B cell (primary cell): ENCODE measurements at regions not wholly inside any gene's neighbourhood (a gene's known extent, or its start where the extent isn't known, plus 50 kb on each side); places are given as distances from the start of the nearest gene placed in this dataset.

Source experiments
- ATAC-seq: fragments of 200-7000 bp; cut with Tn5 transposase; one replicate; pipeline ENCODE4 v1.10.0; 2021; ENCODE audit warnings: low read depth, mild to moderate bottlenecking, moderate number of reproducible peaks, moderate library complexity
- CTCF ChIA-PET: fragments of 350-600 bp; sonication (Branson Sonifier 250); formaldehyde crosslinking; loops from one replicate; lab custom pipeline; 2021; ENCODE audit warnings: antibody characterized with exemption, inconsistent platforms; lab: Charles Lee
- POLR2A ChIA-PET: fragments of 350-600 bp; sonication (Branson Sonifier 250); formaldehyde crosslinking; loops from one replicate; lab custom pipeline; 2021; ENCODE audit warnings: antibody characterized with exemption; lab: Charles Lee
- DNase-seq: peaks from one replicate; pipeline ENCODE4 v3.0.0; 2013
- H2AFZ ChIP-seq: 2 replicates; pipeline ENCODE4 v1.6.1; 2012; ENCODE audit warnings: mild to moderate bottlenecking, low read depth, low read length; ENCODE audit not compliant: insufficient read depth, poor library complexity, severe bottlenecking
- H3K27ac ChIP-seq, 2 donors: 1 replicate in 1 of 2; 2 replicates in 1 of 2; pipeline ENCODE4 v1.5.1; 2012 to 2013; ENCODE audit warnings: low read length in 2 of 2, mild to moderate bottlenecking in 2 of 2, moderate library complexity in 1 of 2
- H3K27me3 ChIP-seq, 4 experiments: fragments of 200-600 bp in 1 of 4; sonication (generic) in 1 of 4; replicated peaks in 1 of 4; 1 replicate in 2 of 4; 2 replicates in 2 of 4; pipeline versions ENCODE4 v1.6.1 to v1.7.0; 2013 to 2016; ENCODE audit warnings: low read length in 3 of 4, mild to moderate bottlenecking in 2 of 4, mixed read lengths in 1 of 4, moderate library complexity in 1 of 4; ENCODE audit not compliant: insufficient read depth in 4 of 4, control insufficient read depth in 3 of 4; ENCODE audit errors: control extremely low read depth in 1 of 4
- H3K36me3 ChIP-seq, 2 experiments: replicated peaks in 1 of 2; 1 replicate in 1 of 2; 2 replicates in 1 of 2; pipeline versions ENCODE4 v1.6.1 to v1.7.1; 2013; ENCODE audit warnings: low read length in 1 of 2; ENCODE audit not compliant: insufficient read depth in 2 of 2, control insufficient read depth in 1 of 2; ENCODE audit errors: control extremely low read depth in 1 of 2, extremely low read depth in 1 of 2
- H3K4me1 ChIP-seq, 2 donors: fragments of 200-600 bp in 1 of 2; sonication (generic) in 1 of 2; 1 replicate in 1 of 2; 2 replicates in 1 of 2; pipeline versions ENCODE4 v1.5.1 to v1.6.1; 2013 to 2017; ENCODE audit warnings: low read length in 2 of 2; ENCODE audit not compliant: control insufficient read depth in 2 of 2, insufficient read depth in 2 of 2
- H3K4me2 ChIP-seq: replicated peaks from 2 replicates; pipeline ENCODE3; 2012; ENCODE audit warnings: mild to moderate bottlenecking, low read depth, low read length; ENCODE audit not compliant: poor library complexity, severe bottlenecking
- H3K4me3 ChIP-seq, 5 experiments: fragments of 200-600 bp in 1 of 5; sonication (generic) in 1 of 5; 1 replicate in 3 of 5; 2 replicates in 2 of 5; pipeline versions ENCODE4 v1.5.1 to v1.7.0; 2011 to 2016; ENCODE audit warnings: low read length in 4 of 5, mild to moderate bottlenecking in 4 of 5, low read depth in 2 of 5, control low read depth in 1 of 5, moderate library complexity in 1 of 5; ENCODE audit not compliant: insufficient read depth in 1 of 5; ENCODE audit errors: control extremely low read depth in 1 of 5, extremely low read depth in 1 of 5
- H3K79me2 ChIP-seq: fragments of 200-600 bp; sonication (generic); one replicate; pipeline ENCODE4 v1.6.0; 2016; ENCODE audit warnings: low read length; ENCODE audit not compliant: control insufficient read depth, insufficient read depth
- H3K9ac ChIP-seq: fragments of 200-600 bp; sonication (generic); 2 replicates; pipeline ENCODE4 v1.6.1; 2017; ENCODE audit warnings: mild to moderate bottlenecking, low read length, moderate library complexity
- H3K9me3 ChIP-seq, 3 donors: one replicate each; pipeline versions ENCODE4 v1.6.1 to v1.7.1; 2013; ENCODE audit warnings: low read length in 2 of 3; ENCODE audit not compliant: control insufficient read depth in 2 of 3, insufficient read depth in 1 of 3; ENCODE audit errors: control extremely low read depth in 1 of 3
- H4K20me1 ChIP-seq: 2 replicates; pipeline ENCODE4 v1.6.0; 2012; ENCODE audit warnings: mild to moderate bottlenecking, low read length; ENCODE audit not compliant: insufficient read depth, control insufficient read depth, poor library complexity, severe bottlenecking
- H3K27ac Mint-ChIP-seq: one replicate; pipeline ENCODE4 v1.8.0; 2021; ENCODE audit warnings: mixed read lengths
- H3K27me3 Mint-ChIP-seq: one replicate; pipeline ENCODE4 v1.8.0; 2021; ENCODE audit warnings: mixed read lengths
- H3K4me1 Mint-ChIP-seq: one replicate; pipeline ENCODE4 v1.8.0; 2021; ENCODE audit warnings: mixed read lengths
- H3K4me3 Mint-ChIP-seq: one replicate; pipeline ENCODE4 v1.8.0; 2021; ENCODE audit warnings: mixed read lengths
- H3K9me3 Mint-ChIP-seq: one replicate; pipeline ENCODE4 v1.8.0; 2022; ENCODE audit warnings: mixed read lengths; ENCODE audit not compliant: insufficient read depth
- CTCF ChIP-seq: fragments of 200-600 bp; IDR thresholded peaks from one replicate; pipeline ENCODE4 v1.8.0; 2022; ENCODE audit warnings: antibody characterized with exemption, mild to moderate bottlenecking
- EZH2 ChIP-seq: IDR thresholded peaks from 2 replicates; pipeline ENCODE4 v1.6.1; 2012; ENCODE audit warnings: borderline replicate concordance, low read depth, mild to moderate bottlenecking, moderate library complexity, low read length; ENCODE audit not compliant: insufficient read depth, poor library complexity, severe bottlenecking
- WGBS: methylation state at CpG from one replicate; pipeline ENCODE4 v1.1.5; 2013; ENCODE audit warnings: missing lambda C conversion rate; ENCODE audit not compliant: insufficient coverage; 5-methylcytosine and 5-hydroxymethylcytosine counted together
- intact Hi-C: fragments of 100-400 bp; cut with micrococcal nuclease; formaldehyde crosslinking; loops from one replicate; pipeline ENCODE4 v1.10.0; 2022

GRCh38 chr1:59244891-59245290 is 52.0 kb upstream of the FGGY start:
- no peak for TF ChIP-seq CTCF
- no peak for TF ChIP-seq EZH2
- no peaks in the 10 kb centered on the region for H3K4me1 Mint-ChIP-seq
- H3K27ac Mint-ChIP-seq: no peak overlapping the region
- Histone ChIP-seq H4K20me1 (no peaks in the 10 kb centered on the region), H2AFZ (no peak overlapping the region), H3K27ac (no peak overlapping the region), H3K4me1 (no peaks in the 10 kb centered on the region), H3K79me2 (no peaks in the 10 kb centered on the region), H3K4me3 (no peak overlapping the region), H3K27me3 (no peaks in the 10 kb centered on the region), H3K9ac (no peak overlapping the region), H3K9me3 (peaks cover 0 to 7% (median 5%) of the 10 kb centered on the region in 3 donors), H3K36me3 (no peaks in the 10 kb centered on the region), H3K4me2 (no peak overlapping the region)
- DNase-seq: no peak
- H3K9me3 Mint-ChIP-seq: peaks cover 2% of the 10 kb centered on the region
- WGBS: no CpG with 5 or more reads among the region's 1 CpG
- H3K4me3 Mint-ChIP-seq: no peak overlapping the region
- ChIA-PET POLR2A (no interaction called here), CTCF (no interaction called here)
- intact Hi-C loops: no loop called here
- ATAC-seq: no peak
- no peaks in the 10 kb centered on the region for H3K27me3 Mint-ChIP-seq
